OCI-LY7 (cell line): ENCODE measurements at regions not wholly inside any gene's neighbourhood (a gene's known extent, or its start where the extent isn't known, plus 50 kb on each side); places are given as distances from the start of the nearest gene placed in this dataset.

Source experiments
- CTCF ChIP-seq: fragments of 200-600 bp; sonication (generic); conservative IDR thresholded peaks from 2 replicates; pipeline ENCODE4 v1.5.1; 2014; ENCODE audit warnings: mild to moderate bottlenecking, antibody characterized with exemption, low read length, moderate library complexity, mixed read lengths
- EZH2phosphoT487 ChIP-seq: fragments of 200-600 bp; sonication (generic); IDR thresholded peaks from 2 replicates; pipeline ENCODE4 v1.6.1; 2018; ENCODE audit warnings: low read depth, borderline replicate concordance, mild to moderate bottlenecking, mixed run types, antibody characterized with exemption, low read length, moderate library complexity, mixed read lengths

DNA sequence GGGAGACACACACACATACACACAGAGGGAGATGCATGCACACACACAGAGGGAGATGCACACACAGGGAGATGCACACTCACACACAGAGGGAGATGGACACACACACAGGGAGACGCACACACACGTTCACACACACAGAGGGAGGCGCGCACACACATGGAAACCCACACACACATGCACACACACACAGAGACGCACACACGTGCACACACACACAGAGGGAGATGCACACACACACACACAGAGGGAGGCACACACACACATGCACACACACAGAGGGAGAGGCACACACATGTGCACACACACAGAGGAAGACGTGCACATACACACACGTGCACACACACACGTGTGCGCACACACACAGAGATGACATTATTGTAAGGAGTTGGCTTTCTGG is 79.1 kb downstream of the HMX1 start:
- TF ChIP-seq CTCF (no peak), EZH2phosphoT487 (no peak)
